H1 (cell line): ENCODE measurements at regions not wholly inside any gene's neighbourhood (a gene's known extent, or its start where the extent isn't known, plus 50 kb on each side); places are given as distances from the start of the nearest gene placed in this dataset.

ENCODE experiments used
- BACH1 ChIP-seq: IDR thresholded peaks from 2 replicates; pipeline ENCODE4 v1.6.1; 2012; ENCODE audit warnings: low read length, improper control_type of control experiment
- CBX5 ChIP-seq: fragments of 300-800, 300-1000 bp; sonication (generic); IDR thresholded peaks from 2 replicates; pipeline ENCODE4 v1.7.1; 2016; ENCODE audit warnings: antibody characterized with exemption, low read length, low read depth
- CHD7 ChIP-seq: fragments of 300-600 bp; sonication (generic); IDR thresholded peaks from 2 replicates; pipeline ENCODE4 v1.7.1; 2012; ENCODE audit warnings: low read length, moderate library complexity, mild to moderate bottlenecking, inconsistent platforms; ENCODE audit not compliant: insufficient replicate concordance
- GTF2F1 ChIP-seq: IDR thresholded peaks from 2 replicates; pipeline ENCODE4 v1.6.1; 2012; ENCODE audit warnings: low read depth, low read length, improper control_type of control experiment, borderline replicate concordance
- HDAC2 ChIP-seq, 2 experiments: fragments of 300-600 bp in 1 of 2; sonication (generic) in 1 of 2; IDR thresholded peaks; 2 replicates each; pipeline ENCODE4 v1.6.1; 2011 to 2012; ENCODE audit warnings: low read depth in 2 of 2, low read length in 2 of 2, mild to moderate bottlenecking in 2 of 2, moderate library complexity in 2 of 2, borderline replicate concordance in 1 of 2, inconsistent platforms in 1 of 2
- KDM5A ChIP-seq: fragments of 200-600 bp; IDR thresholded peaks from 2 replicates; pipeline ENCODE4 v1.7.1; 2012; ENCODE audit warnings: mild to moderate bottlenecking, low read length, inconsistent platforms, mixed read lengths
- RFX5 ChIP-seq: IDR thresholded peaks from 2 replicates; pipeline ENCODE4 v1.6.1; 2011; ENCODE audit warnings: low read depth, low read length, improper control_type of control experiment, borderline replicate concordance
- SP1 ChIP-seq: IDR thresholded peaks from 2 replicates; pipeline ENCODE4 v1.6.1; 2011; ENCODE audit warnings: low read depth, low read length
- TAF1 ChIP-seq: IDR thresholded peaks from 2 replicates; pipeline ENCODE4 v1.6.1; 2011; ENCODE audit warnings: mild to moderate bottlenecking, low read depth, low read length
- TEAD4 ChIP-seq: IDR thresholded peaks from 2 replicates; pipeline ENCODE4 v1.6.1; 2012; ENCODE audit warnings: low read depth, low read length, inconsistent platforms, mixed read lengths

GRCh38 chr22:46096051-46096450, 54.3 kb upstream of the PPARA start (continued):
- TF ChIP-seq CHD7 (no peak), CBX5 (no peak), RFX5 (no peak), HDAC2 (IDR thresholded peaks at IDR 0.05; ENCODE audit: borderline replicate concordance in 1 of 2, low read depth in 2 of 2, low read length in 2 of 2) (no peak), GTF2F1 (no peak), BACH1 (no peak), TAF1 (no peak), SP1 (no peak), KDM5A (no peak), TEAD4 (no peak)
